ENCODE measurements at regions not wholly inside any gene's neighbourhood (a gene's known extent, or its start where the extent isn't known, plus 50 kb on each side); places are given as distances from the start of the nearest gene placed in this dataset.

- Histone ChIP-seq H3K27me3 (ENCODE audit: control insufficient read depth, insufficient read depth, low read length) (peaks cover 7% of the 10 kb centered on the region; the same call in 1 of the 2 replicates), H3K4me3 (ENCODE audit: low read depth, low read length) (no peak overlapping the region), H3K9me3 (ENCODE audit: control insufficient read depth, insufficient read depth, low read length) (peaks cover 15% of the 10 kb centered on the region), H3K9ac (ENCODE audit: low read depth, low read length) (no peak overlapping the region), H3K4me1 (ENCODE audit: control insufficient read depth, insufficient read depth, low read length) (no peaks in the 10 kb centered on the region), H3K27ac (ENCODE audit: low read depth, low read length) (no peak overlapping the region), H3K36me3 (ENCODE audit: control insufficient read depth, insufficient read depth, low read length) (no peaks in the 10 kb centered on the region)
Observed at GRCh38 chr6:165045631-165046030, 263.8 kb downstream of the C6orf118 start.

- Histone ChIP-seq H3K9ac (ENCODE audit: low read depth, low read length) (no peak overlapping the region), H3K27ac (ENCODE audit: low read depth, low read length) (no peak overlapping the region), H3K4me3 (ENCODE audit: low read depth, low read length) (no peak overlapping the region), H3K4me1 (ENCODE audit: control insufficient read depth, insufficient read depth, low read length) (no peaks in the 10 kb centered on the region), H3K9me3 (ENCODE audit: control insufficient read depth, insufficient read depth, low read length) (peaks cover 23% of the 10 kb centered on the region), H3K27me3 (ENCODE audit: control insufficient read depth, insufficient read depth, low read length) (no peaks in the 10 kb centered on the region), H3K36me3 (ENCODE audit: control insufficient read depth, insufficient read depth, low read length) (no peaks in the 10 kb centered on the region)
Observed at GRCh38 chr6:165042912-165043311, 266.5 kb downstream of the C6orf118 start.

GRCh38 chr6:165040440-165040839, 269.0 kb downstream of the C6orf118 start:
- no peaks in the 10 kb centered on the region for H3K4me1 ChIP-seq (ENCODE audit: control insufficient read depth, insufficient read depth, low read length)
- no peak overlapping the region for H3K4me3 ChIP-seq (ENCODE audit: low read depth, low read length)

GRCh38 chr6:165034271-165034741, 275.1 kb downstream of the C6orf118 start:
- Histone ChIP-seq H3K9me3 (ENCODE audit: control insufficient read depth, insufficient read depth, low read length) (peaks cover 20% of the 10 kb centered on the region), H3K27me3 (ENCODE audit: control insufficient read depth, insufficient read depth, low read length) (no peaks in the 10 kb centered on the region), H3K36me3 (ENCODE audit: control insufficient read depth, insufficient read depth, low read length) (no peaks in the 10 kb centered on the region), H3K9ac (ENCODE audit: low read depth, low read length) (no peak overlapping the region), H3K27ac (ENCODE audit: low read depth, low read length) (no peak overlapping the region), H3K4me3 (ENCODE audit: low read depth, low read length) (no peak overlapping the region), H3K4me1 (ENCODE audit: control insufficient read depth, insufficient read depth, low read length) (no peaks in the 10 kb centered on the region)

More at GRCh38 chr6:165040440-165040839, 269.0 kb downstream of the C6orf118 start:
- H3K9me3 ChIP-seq (ENCODE audit: control insufficient read depth, insufficient read depth, low read length): peaks cover 22% of the 10 kb centered on the region
- H3K27ac ChIP-seq (ENCODE audit: low read depth, low read length): no peak overlapping the region
- no peak overlapping the region for H3K9ac ChIP-seq (ENCODE audit: low read depth, low read length)
- no peaks in the 10 kb centered on the region for H3K36me3 ChIP-seq (ENCODE audit: control insufficient read depth, insufficient read depth, low read length)
- H3K27me3 ChIP-seq (ENCODE audit: control insufficient read depth, insufficient read depth, low read length): no peaks in the 10 kb centered on the region

GRCh38 chr6:165031502-165031901, 277.9 kb downstream of the C6orf118 start:
- Histone ChIP-seq H3K9me3 (ENCODE audit: control insufficient read depth, insufficient read depth, low read length) (peaks cover 9% of the 10 kb centered on the region), H3K4me3 (ENCODE audit: low read depth, low read length) (no peak overlapping the region), H3K4me1 (ENCODE audit: control insufficient read depth, insufficient read depth, low read length) (no peaks in the 10 kb centered on the region), H3K27me3 (ENCODE audit: control insufficient read depth, insufficient read depth, low read length) (no peaks in the 10 kb centered on the region), H3K9ac (ENCODE audit: low read depth, low read length) (no peak overlapping the region), H3K36me3 (ENCODE audit: control insufficient read depth, insufficient read depth, low read length) (no peaks in the 10 kb centered on the region), H3K27ac (ENCODE audit: low read depth, low read length) (no peak overlapping the region)

GRCh38 chr6:165025040-165025439, 284.4 kb downstream of the C6orf118 start:
- Histone ChIP-seq H3K9me3 (ENCODE audit: control insufficient read depth, insufficient read depth, low read length) (no peaks in the 10 kb centered on the region; the same call in 1 of the 2 replicates), H3K4me3 (ENCODE audit: low read depth, low read length) (no peak overlapping the region), H3K27ac (ENCODE audit: low read depth, low read length) (no peak overlapping the region), H3K27me3 (ENCODE audit: control insufficient read depth, insufficient read depth, low read length) (no peaks in the 10 kb centered on the region), H3K4me1 (ENCODE audit: control insufficient read depth, insufficient read depth, low read length) (no peaks in the 10 kb centered on the region), H3K9ac (ENCODE audit: low read depth, low read length) (no peak overlapping the region), H3K36me3 (ENCODE audit: control insufficient read depth, insufficient read depth, low read length) (no peaks in the 10 kb centered on the region)

- no peak overlapping the region for H3K4me3 ChIP-seq (ENCODE audit: low read depth, low read length)
- no peaks in the 10 kb centered on the region; the same call in 1 of the 2 replicates for H3K9me3 ChIP-seq (ENCODE audit: control insufficient read depth, insufficient read depth, low read length)
- H3K9ac ChIP-seq (ENCODE audit: low read depth, low read length): no peak overlapping the region
- no peaks in the 10 kb centered on the region for H3K27me3 ChIP-seq (ENCODE audit: control insufficient read depth, insufficient read depth, low read length)
- H3K36me3 ChIP-seq (ENCODE audit: control insufficient read depth, insufficient read depth, low read length): no peaks in the 10 kb centered on the region
- H3K4me1 ChIP-seq (ENCODE audit: control insufficient read depth, insufficient read depth, low read length): no peaks in the 10 kb centered on the region
- no peak overlapping the region for H3K27ac ChIP-seq (ENCODE audit: low read depth, low read length)
Observed at GRCh38 chr6:165019681-165020080, 289.7 kb downstream of the C6orf118 start.

- no peaks in the 10 kb centered on the region for H3K36me3 ChIP-seq (ENCODE audit: control insufficient read depth, insufficient read depth, low read length)
- no peak overlapping the region for H3K9ac ChIP-seq (ENCODE audit: low read depth, low read length)
- no peaks in the 10 kb centered on the region for H3K9me3 ChIP-seq (ENCODE audit: control insufficient read depth, insufficient read depth, low read length)
- H3K27me3 ChIP-seq (ENCODE audit: control insufficient read depth, insufficient read depth, low read length): no peaks in the 10 kb centered on the region
- H3K27ac ChIP-seq (ENCODE audit: low read depth, low read length): no peak overlapping the region
- H3K4me3 ChIP-seq (ENCODE audit: low read depth, low read length): no peak overlapping the region
- no peaks in the 10 kb centered on the region for H3K4me1 ChIP-seq (ENCODE audit: control insufficient read depth, insufficient read depth, low read length)
Observed at GRCh38 chr6:165015676-165016075, 293.7 kb downstream of the C6orf118 start.

GRCh38 chr6:165013701-165014100, 295.7 kb downstream of the C6orf118 start:
- H3K27me3 ChIP-seq (ENCODE audit: control insufficient read depth, insufficient read depth, low read length): no peaks in the 10 kb centered on the region
- no peak overlapping the region for H3K9ac ChIP-seq (ENCODE audit: low read depth, low read length)
- no peaks in the 10 kb centered on the region for H3K36me3 ChIP-seq (ENCODE audit: control insufficient read depth, insufficient read depth, low read length)
- no peak overlapping the region for H3K4me3 ChIP-seq (ENCODE audit: low read depth, low read length)
- no peak overlapping the region for H3K27ac ChIP-seq (ENCODE audit: low read depth, low read length)
- no peaks in the 10 kb centered on the region for H3K9me3 ChIP-seq (ENCODE audit: control insufficient read depth, insufficient read depth, low read length)
- no peaks in the 10 kb centered on the region for H3K4me1 ChIP-seq (ENCODE audit: control insufficient read depth, insufficient read depth, low read length)

GRCh38 chr6:165012183-165012582, 297.2 kb downstream of the C6orf118 start:
- no peak overlapping the region for H3K4me3 ChIP-seq (ENCODE audit: low read depth, low read length)
- no peaks in the 10 kb centered on the region for H3K27me3 ChIP-seq (ENCODE audit: control insufficient read depth, insufficient read depth, low read length)
- no peaks in the 10 kb centered on the region; the same call in 1 of the 2 replicates for H3K9me3 ChIP-seq (ENCODE audit: control insufficient read depth, insufficient read depth, low read length)
- no peaks in the 10 kb centered on the region for H3K36me3 ChIP-seq (ENCODE audit: control insufficient read depth, insufficient read depth, low read length)
- no peak overlapping the region for H3K9ac ChIP-seq (ENCODE audit: low read depth, low read length)
- H3K4me1 ChIP-seq (ENCODE audit: control insufficient read depth, insufficient read depth, low read length): no peaks in the 10 kb centered on the region
- H3K27ac ChIP-seq (ENCODE audit: low read depth, low read length): no peak overlapping the region

GRCh38 chr6:165010556-165011535, 298.6 kb downstream of the C6orf118 start:
- Histone ChIP-seq H3K27me3 (ENCODE audit: control insufficient read depth, insufficient read depth, low read length) (no peaks in the 10 kb centered on the region), H3K9ac (ENCODE audit: low read depth, low read length) (no peak overlapping the region), H3K36me3 (ENCODE audit: control insufficient read depth, insufficient read depth, low read length) (no peaks in the 10 kb centered on the region), H3K27ac (ENCODE audit: low read depth, low read length) (no peak overlapping the region), H3K4me3 (ENCODE audit: low read depth, low read length) (no peak overlapping the region), H3K9me3 (ENCODE audit: control insufficient read depth, insufficient read depth, low read length) (no peaks in the 10 kb centered on the region; the same call in 1 of the 2 replicates), H3K4me1 (ENCODE audit: control insufficient read depth, insufficient read depth, low read length) (no peaks in the 10 kb centered on the region)

All from HUES48 (cell line).